ENCODE measurements at regions not wholly inside any gene's neighbourhood (a gene's known extent, or its start where the extent isn't known, plus 50 kb on each side); places are given as distances from the start of the nearest gene placed in this dataset.
"Not testable (repeated sequence)": the region's sequence is repeated elsewhere in the genome, so short reads cannot be mapped to it uniquely, and the experiment has no call there.

DNA sequence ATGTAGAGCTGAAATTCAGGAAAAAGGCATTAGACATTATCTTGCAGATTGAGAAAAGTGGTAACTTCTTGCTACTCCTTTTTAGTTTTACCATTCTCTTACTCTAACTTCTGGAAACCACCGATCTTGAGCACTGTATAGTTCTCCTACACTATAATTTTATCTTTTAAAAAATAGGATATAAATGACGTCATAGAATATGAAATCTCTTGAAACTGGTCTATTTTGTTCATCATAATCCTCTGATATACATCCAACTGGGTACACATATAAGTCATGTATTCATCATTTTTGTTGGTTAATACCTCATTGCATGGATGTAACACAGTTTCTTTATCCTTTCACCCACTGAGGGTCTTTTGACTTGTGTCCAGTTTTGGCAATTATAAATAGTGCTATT, 629.9 kb upstream of the PRR20A start:
- Mint-ChIP-seq H3K27ac (no peak overlapping the region), H3K4me1 (no peaks in the 10 kb centered on the region), H3K27me3 (no peaks in the 10 kb centered on the region), H3K36me3 (no peaks in the 10 kb centered on the region), H3K9me3 (peaks cover 0 to 15% (median 6%) of the 10 kb centered on the region in 7 donors), H3K4me3 (no peak overlapping the region)
- Histone ChIP-seq H3K27me3 (ENCODE audit: control insufficient read depth, insufficient read depth, low read length) (no peaks in the 10 kb centered on the region), H3K4me1 (ENCODE audit: control insufficient read depth, insufficient read depth, low read length, poor library complexity, severe bottlenecking) (no peaks in the 10 kb centered on the region), H3K9me3 (ENCODE audit: control insufficient read depth in 2 of 2, low read length in 2 of 2) (peaks cover 0 to 8% of the 10 kb centered on the region in 2 experiments), H3K4me3 (ENCODE audit: low read depth, low read length) (no peak overlapping the region), H3K27ac (ENCODE audit: insufficient read depth, low read length, poor library complexity, severe bottlenecking) (no peak overlapping the region), H3K36me3 (ENCODE audit: control insufficient read depth, insufficient read depth, low read length) (no peaks in the 10 kb centered on the region)
- ATAC-seq (ENCODE audit: low read depth in 2 of 2) (no peak), DNase-seq (no peak)

DNA sequence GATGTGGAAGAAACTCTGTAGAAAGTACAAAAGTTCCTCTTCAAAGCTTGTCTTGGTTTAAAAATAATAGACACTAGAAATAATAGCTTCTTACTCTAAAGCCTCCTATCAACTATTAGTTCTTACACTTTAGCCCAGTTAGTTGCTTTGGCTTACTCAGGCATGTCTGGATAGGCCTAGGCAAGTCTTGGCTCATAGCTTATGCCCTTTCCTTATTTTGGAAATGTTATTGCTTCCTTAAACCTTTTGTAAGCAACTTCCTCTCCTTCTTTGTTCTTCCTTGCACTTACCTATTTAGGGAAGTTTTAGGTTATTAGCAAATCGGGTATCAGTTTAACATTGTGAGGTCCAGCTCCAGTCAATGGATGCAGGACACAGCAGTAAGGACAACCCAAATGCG, 628.4 kb upstream of the PRR20A start:
- H3K9me3 ChIP-seq (ENCODE audit: control insufficient read depth in 2 of 2, low read length in 2 of 2); H3K27me3 ChIP-seq (ENCODE audit: control insufficient read depth, insufficient read depth, low read length); H3K27me3 Mint-ChIP-seq; H3K4me1 Mint-ChIP-seq; H3K36me3 Mint-ChIP-seq; H3K4me1 ChIP-seq (ENCODE audit: control insufficient read depth, insufficient read depth, low read length, poor library complexity, severe bottlenecking); H3K27ac ChIP-seq (ENCODE audit: insufficient read depth, low read length, poor library complexity, severe bottlenecking); DNase-seq; ATAC-seq (ENCODE audit: low read depth in 2 of 2); H3K27ac Mint-ChIP-seq; H3K4me3 ChIP-seq (ENCODE audit: low read depth, low read length); H3K4me3 Mint-ChIP-seq; H3K36me3 ChIP-seq (ENCODE audit: control insufficient read depth, insufficient read depth, low read length): not testable (repeated sequence)
- peaks cover 0 to 20% (median 4%) of the 10 kb centered on the region in 7 donors for H3K9me3 Mint-ChIP-seq

- no peaks in the 10 kb centered on the region for H3K4me1 Mint-ChIP-seq
- no peak overlapping the region for H3K27ac ChIP-seq (ENCODE audit: insufficient read depth, low read length, poor library complexity, severe bottlenecking)
- no peak for ATAC-seq (ENCODE audit: low read depth in 2 of 2)
- H3K36me3 Mint-ChIP-seq = no peaks in the 10 kb centered on the region
- DNase-seq = no peak
- no peak overlapping the region for H3K4me3 ChIP-seq (ENCODE audit: low read depth, low read length)
- no peak overlapping the region for H3K27ac Mint-ChIP-seq
- peaks cover 0 to 11% of the 10 kb centered on the region in 2 experiments for H3K9me3 ChIP-seq (ENCODE audit: control insufficient read depth in 2 of 2, low read length in 2 of 2)
- no peak overlapping the region for H3K4me3 Mint-ChIP-seq
- peaks cover 0 to 20% (median 2%) of the 10 kb centered on the region in 7 donors for H3K9me3 Mint-ChIP-seq
- no peaks in the 10 kb centered on the region for H3K27me3 ChIP-seq (ENCODE audit: control insufficient read depth, insufficient read depth, low read length)
- no peaks in the 10 kb centered on the region for H3K4me1 ChIP-seq (ENCODE audit: control insufficient read depth, insufficient read depth, low read length, poor library complexity, severe bottlenecking)
- no peaks in the 10 kb centered on the region for H3K27me3 Mint-ChIP-seq
- H3K36me3 ChIP-seq (ENCODE audit: control insufficient read depth, insufficient read depth, low read length) = no peaks in the 10 kb centered on the region
These were observed 625.3 kb upstream of the PRR20A start for GRCh38 chr13:56515441-56515840.

DNA sequence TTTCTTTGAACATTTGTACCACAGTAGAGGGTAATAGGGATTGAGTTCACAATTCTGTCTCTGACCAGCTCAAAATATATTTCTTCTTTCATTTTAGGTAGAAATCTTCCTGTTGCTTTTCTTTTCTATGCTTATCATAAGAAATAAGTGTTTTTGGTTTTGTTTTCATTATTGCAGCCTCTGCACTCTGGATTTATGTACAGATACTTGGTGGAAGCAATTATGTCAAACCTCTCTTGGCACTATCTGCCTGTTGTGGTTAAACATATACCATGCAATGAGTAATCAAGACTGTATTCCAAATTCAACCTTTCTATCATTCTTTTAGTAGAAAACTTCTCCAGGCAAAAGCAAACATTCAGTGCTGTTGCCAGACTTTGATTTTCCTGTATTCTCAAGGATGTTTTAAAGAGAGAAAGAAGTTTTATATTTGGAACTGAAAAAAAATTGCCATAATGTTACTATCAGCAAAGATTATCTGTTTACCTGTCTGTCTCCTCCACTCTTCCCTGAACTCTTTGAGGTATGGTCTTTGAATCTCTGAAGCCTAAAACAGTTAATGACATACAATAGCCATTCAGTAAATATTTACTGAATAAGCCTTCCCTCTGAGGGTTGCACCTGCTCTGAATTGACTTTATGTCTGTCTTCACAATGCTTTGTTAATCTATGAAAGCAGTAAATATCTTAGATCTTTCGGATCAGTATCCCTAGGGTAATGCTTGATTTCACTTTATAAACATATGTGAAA, 612.5 kb upstream of the PRR20A start:
- Histone ChIP-seq H3K27me3 (ENCODE audit: control insufficient read depth, insufficient read depth, low read length) (no peaks in the 10 kb centered on the region), H3K4me3 (ENCODE audit: low read depth, low read length) (no peak overlapping the region), H3K27ac (ENCODE audit: insufficient read depth, low read length, poor library complexity, severe bottlenecking) (no peak overlapping the region), H3K9me3 (ENCODE audit: control insufficient read depth in 2 of 2, low read length in 2 of 2) (no peaks in the 10 kb centered on the region), H3K36me3 (ENCODE audit: control insufficient read depth, insufficient read depth, low read length) (no peaks in the 10 kb centered on the region), H3K4me1 (ENCODE audit: control insufficient read depth, insufficient read depth, low read length, poor library complexity, severe bottlenecking) (no peaks in the 10 kb centered on the region)
- no peaks in the 10 kb centered on the region for H3K27me3 Mint-ChIP-seq
- H3K4me3 Mint-ChIP-seq = no peak overlapping the region
- H3K36me3 Mint-ChIP-seq = no peaks in the 10 kb centered on the region
- DNase-seq (no peak), ATAC-seq (ENCODE audit: low read depth in 2 of 2) (no peak)
- H3K9me3 Mint-ChIP-seq = peaks cover 0 to 23% (median 6%) of the 10 kb centered on the region in 7 donors
- no peaks in the 10 kb centered on the region for H3K4me1 Mint-ChIP-seq
- no peak overlapping the region for H3K27ac Mint-ChIP-seq

GRCh38 chr13:56530096-56530495, 610.6 kb upstream of the PRR20A start:
- H3K36me3 ChIP-seq (ENCODE audit: control insufficient read depth, insufficient read depth, low read length) = no peaks in the 10 kb centered on the region
- H3K9me3 Mint-ChIP-seq = peaks cover 0 to 19% (median 5%) of the 10 kb centered on the region in 7 donors
- no peak for DNase-seq
- H3K27ac Mint-ChIP-seq = no peak overlapping the region
- no peaks in the 10 kb centered on the region for H3K36me3 Mint-ChIP-seq
- H3K27me3 Mint-ChIP-seq = no peaks in the 10 kb centered on the region
- no peaks in the 10 kb centered on the region for H3K4me1 ChIP-seq (ENCODE audit: control insufficient read depth, insufficient read depth, low read length, poor library complexity, severe bottlenecking)
- H3K27me3 ChIP-seq (ENCODE audit: control insufficient read depth, insufficient read depth, low read length) = no peaks in the 10 kb centered on the region
- H3K27ac ChIP-seq (ENCODE audit: insufficient read depth, low read length, poor library complexity, severe bottlenecking) = no peak overlapping the region
- H3K4me3 Mint-ChIP-seq = no peak overlapping the region
- H3K9me3 ChIP-seq (ENCODE audit: control insufficient read depth in 2 of 2, low read length in 2 of 2) = no peaks in the 10 kb centered on the region
- H3K4me1 Mint-ChIP-seq = no peaks in the 10 kb centered on the region
- no peak overlapping the region for H3K4me3 ChIP-seq (ENCODE audit: low read depth, low read length)
- no peak for ATAC-seq (ENCODE audit: low read depth in 2 of 2)

DNA sequence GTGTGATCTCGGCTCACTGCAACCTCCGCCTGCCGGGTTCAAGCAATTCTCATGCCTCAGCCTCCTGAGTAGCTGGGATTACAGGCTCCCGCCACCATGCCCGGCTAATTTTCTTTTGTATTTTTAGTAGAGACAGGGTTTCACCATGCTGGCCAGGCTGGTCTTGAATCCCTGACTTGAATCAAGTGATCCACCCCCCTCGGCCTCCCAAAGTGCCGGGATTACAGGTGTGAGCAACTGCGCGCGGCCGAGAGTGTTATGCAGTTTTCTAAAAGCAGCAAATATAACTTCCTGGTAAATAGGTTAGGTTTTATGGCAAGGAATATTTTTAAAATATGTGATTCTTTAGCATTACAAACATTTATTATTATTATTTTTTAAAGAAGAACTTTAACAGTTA, 592.8 kb upstream of the PRR20A start:
- not testable (repeated sequence) for H3K9me3 Mint-ChIP-seq; H3K4me3 Mint-ChIP-seq; H3K4me1 Mint-ChIP-seq; H3K27ac Mint-ChIP-seq; H3K36me3 Mint-ChIP-seq; ATAC-seq (ENCODE audit: low read depth in 2 of 2); H3K27me3 Mint-ChIP-seq; H3K27ac ChIP-seq (ENCODE audit: insufficient read depth, low read length, poor library complexity, severe bottlenecking); DNase-seq; H3K4me3 ChIP-seq (ENCODE audit: low read depth, low read length); H3K9me3 ChIP-seq (ENCODE audit: control insufficient read depth in 2 of 2, low read length in 2 of 2); H3K27me3 ChIP-seq (ENCODE audit: control insufficient read depth, insufficient read depth, low read length); H3K4me1 ChIP-seq (ENCODE audit: control insufficient read depth, insufficient read depth, low read length, poor library complexity, severe bottlenecking); H3K36me3 ChIP-seq (ENCODE audit: control insufficient read depth, insufficient read depth, low read length)

DNA sequence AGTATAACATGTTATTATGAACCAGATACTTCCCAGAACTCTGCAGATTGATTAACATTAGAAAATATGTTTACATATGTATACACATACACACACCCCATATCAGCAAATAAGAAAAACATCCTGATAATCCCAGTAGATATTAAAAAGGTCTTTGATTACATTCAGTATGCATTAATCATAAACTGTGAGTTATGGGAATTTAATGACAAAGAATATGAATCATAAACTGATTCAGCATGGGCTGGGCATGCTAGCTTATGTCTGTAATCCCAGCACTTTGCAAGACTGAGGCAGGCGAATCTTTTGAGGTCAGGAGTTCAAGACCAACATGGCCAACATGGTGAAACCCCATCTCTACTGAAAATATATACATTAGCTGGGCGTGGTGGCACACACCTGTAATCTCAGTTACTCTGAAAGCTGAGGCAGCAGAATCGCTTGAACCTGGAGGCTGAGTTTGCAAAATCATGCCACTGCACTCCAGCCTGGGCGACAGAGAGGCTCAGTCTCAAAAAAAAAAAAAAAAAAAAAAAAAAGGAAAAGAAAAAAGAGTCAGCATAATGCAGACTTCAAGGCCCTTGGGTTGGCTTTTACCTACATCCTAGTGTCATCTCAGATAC, 581.9 kb upstream of the PRR20A start:
- no peak overlapping the region for H3K4me3 ChIP-seq (ENCODE audit: low read depth, low read length)
- DNase-seq (no peak), ATAC-seq (ENCODE audit: low read depth in 2 of 2) (no peak)
- Mint-ChIP-seq H3K4me1 (no peaks in the 10 kb centered on the region), H3K27me3 (no peaks in the 10 kb centered on the region), H3K9me3 (peaks cover under 1 to 30% (median 10%) of the 10 kb centered on the region in 7 donors), H3K27ac (no peak overlapping the region), H3K36me3 (no peaks in the 10 kb centered on the region), H3K4me3 (no peak overlapping the region)
- no peak overlapping the region for H3K27ac ChIP-seq (ENCODE audit: insufficient read depth, low read length, poor library complexity, severe bottlenecking)
- no peaks in the 10 kb centered on the region for H3K36me3 ChIP-seq (ENCODE audit: control insufficient read depth, insufficient read depth, low read length)
- no peaks in the 10 kb centered on the region for H3K4me1 ChIP-seq (ENCODE audit: control insufficient read depth, insufficient read depth, low read length, poor library complexity, severe bottlenecking)
- H3K9me3 ChIP-seq (ENCODE audit: control insufficient read depth in 2 of 2, low read length in 2 of 2) = peaks cover 1 to 2% of the 10 kb centered on the region in 2 experiments
- H3K27me3 ChIP-seq (ENCODE audit: control insufficient read depth, insufficient read depth, low read length) = no peaks in the 10 kb centered on the region

GRCh38 chr13:56561327-56561726, 579.4 kb upstream of the PRR20A start:
- no peaks in the 10 kb centered on the region for H3K4me1 ChIP-seq (ENCODE audit: control insufficient read depth, insufficient read depth, low read length, poor library complexity, severe bottlenecking)
- Mint-ChIP-seq H3K9me3 (peaks cover 2 to 25% (median 11%) of the 10 kb centered on the region in 7 donors), H3K36me3 (no peaks in the 10 kb centered on the region), H3K27me3 (no peaks in the 10 kb centered on the region), H3K4me3 (no peak overlapping the region), H3K27ac (no peak overlapping the region), H3K4me1 (no peaks in the 10 kb centered on the region)
- DNase-seq = no peak
- H3K27ac ChIP-seq (ENCODE audit: insufficient read depth, low read length, poor library complexity, severe bottlenecking) = no peak overlapping the region
- no peaks in the 10 kb centered on the region for H3K36me3 ChIP-seq (ENCODE audit: control insufficient read depth, insufficient read depth, low read length)
- peaks cover 2 to 5% of the 10 kb centered on the region in 2 experiments for H3K9me3 ChIP-seq (ENCODE audit: control insufficient read depth in 2 of 2, low read length in 2 of 2)
- H3K4me3 ChIP-seq (ENCODE audit: low read depth, low read length) = no peak overlapping the region
- ATAC-seq (ENCODE audit: low read depth in 2 of 2) = no peak
- no peaks in the 10 kb centered on the region for H3K27me3 ChIP-seq (ENCODE audit: control insufficient read depth, insufficient read depth, low read length)
